Fibroblast of lung (primary cell): ENCODE measurements at regions not wholly inside any gene's neighbourhood (a gene's known extent, or its start where the extent isn't known, plus 50 kb on each side); places are given as distances from the start of the nearest gene placed in this dataset.
A peak's percentile ranks its signal among the peaks of the same experiment; 100 is the strongest.
"Not testable (repeated sequence)": the region's sequence is repeated elsewhere in the genome, so short reads cannot be mapped to it uniquely, and the experiment has no call there.

ENCODE experiments used
- DNase-seq, 2 donors: peaks; one replicate each; pipeline versions ENCODE4 v3.0.0 to v3.0.0-alpha.2; 2010; ENCODE audit warnings: low read depth in 2 of 2
- H2AFZ ChIP-seq: 2 replicates; pipeline ENCODE4 v1.5.1; 2012; ENCODE audit warnings: low read length, control low read depth, inconsistent platforms
- H3K27ac ChIP-seq: 2 replicates; pipeline ENCODE4 v1.5.1; 2011; ENCODE audit warnings: low read length, control low read depth; ENCODE audit not compliant: insufficient read depth
- H3K27me3 ChIP-seq: 2 replicates; pipeline ENCODE4 v1.5.1; 2011; ENCODE audit warnings: mild to moderate bottlenecking, low read length; ENCODE audit not compliant: control insufficient read depth, insufficient read depth
- H3K36me3 ChIP-seq: 2 replicates; pipeline ENCODE4 v1.5.1; 2011; ENCODE audit warnings: low read length; ENCODE audit not compliant: control insufficient read depth, insufficient read depth
- H3K4me1 ChIP-seq: 2 replicates; pipeline ENCODE4 v1.5.1; 2011; ENCODE audit warnings: low read length; ENCODE audit not compliant: control insufficient read depth, insufficient read depth; ENCODE audit errors: extremely low read depth
- H3K4me2 ChIP-seq: 2 replicates; pipeline ENCODE4 v1.5.1; 2011; ENCODE audit warnings: low read length, control low read depth; ENCODE audit not compliant: insufficient read depth; ENCODE audit errors: extremely low read depth
- H3K4me3 ChIP-seq, 4 experiments: fragments of 200-600 bp in 1 of 4; sonication (generic) in 1 of 4; replicated peaks in 1 of 4; 2 replicates each; pipeline ENCODE4 v1.5.1; 2011 to 2016; ENCODE audit warnings: low read length in 4 of 4, low read depth in 3 of 4, mild to moderate bottlenecking in 3 of 4, control low read depth in 2 of 4, inconsistent platforms in 1 of 4, mixed read lengths in 1 of 4; ENCODE audit not compliant: insufficient read depth in 1 of 4; ENCODE audit errors: control extremely low read depth in 1 of 4
- H3K79me2 ChIP-seq: 2 replicates; pipeline ENCODE4 v1.5.1; 2012; ENCODE audit warnings: mild to moderate bottlenecking, low read length, inconsistent platforms; ENCODE audit not compliant: control insufficient read depth, insufficient read depth
- H3K9ac ChIP-seq: 2 replicates; pipeline ENCODE4 v1.5.1; 2011; ENCODE audit warnings: mild to moderate bottlenecking, low read length, control low read depth; ENCODE audit not compliant: insufficient read depth
- H3K9me3 ChIP-seq: 2 replicates; pipeline ENCODE4 v1.5.1; 2012; ENCODE audit warnings: low read depth, low read length; ENCODE audit not compliant: control insufficient read depth, insufficient read depth
- H4K20me1 ChIP-seq: 2 replicates; pipeline ENCODE4 v1.5.1; 2011; ENCODE audit warnings: low read length; ENCODE audit not compliant: control insufficient read depth, insufficient read depth; ENCODE audit errors: extremely low read depth
- EZH2 ChIP-seq: IDR thresholded peaks from 2 replicates; pipeline ENCODE4 v1.5.1; 2012; ENCODE audit warnings: low read length, control low read depth, mild to moderate bottlenecking; ENCODE audit errors: missing control alignments
- TF ChIP-seq, protein P1 (sequence below), 2 donors: IDR thresholded peaks in 1 of 2; conservative IDR thresholded peaks in 1 of 2; 1 replicate in 1 of 2; 2 replicates in 1 of 2; pipeline ENCODE4 v1.5.1; 2011 to 2012; ENCODE audit warnings: low read length in 2 of 2, control low read depth in 1 of 2, inconsistent platforms in 1 of 2, low read depth in 1 of 2, mild to moderate bottlenecking in 1 of 2

DNA sequence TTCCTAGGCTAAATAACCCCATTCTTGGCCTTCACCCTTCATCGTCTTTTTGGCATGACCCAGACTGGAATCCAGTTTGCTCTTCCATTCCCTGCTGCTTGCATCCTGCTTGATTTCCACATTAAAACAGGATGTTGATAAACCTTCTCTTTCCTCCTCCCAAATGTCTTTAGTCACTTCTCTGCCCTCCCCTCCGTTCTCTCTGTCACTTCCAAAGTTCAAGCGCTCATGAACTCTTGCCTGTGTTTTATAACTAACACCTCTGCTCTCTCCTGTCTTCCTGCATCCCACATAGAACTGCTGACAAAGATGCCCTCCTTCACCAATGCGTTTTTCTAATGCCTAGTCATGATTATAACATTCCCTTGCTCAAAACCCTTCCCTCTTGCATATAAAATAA lies 65.6 kb upstream of the SLC44A3 start:
- no peak overlapping the region for H3K9ac ChIP-seq
- H3K36me3 ChIP-seq = no peaks in the 10 kb centered on the region
- no peak overlapping the region for H3K4me3 ChIP-seq
- no peaks in the 10 kb centered on the region for H3K79me2 ChIP-seq
- peaks cover 27% of the 10 kb centered on the region for H3K4me1 ChIP-seq
- H3K4me2 ChIP-seq = peak overlapping the region; percentile 11
- TF ChIP-seq, protein P1, sequence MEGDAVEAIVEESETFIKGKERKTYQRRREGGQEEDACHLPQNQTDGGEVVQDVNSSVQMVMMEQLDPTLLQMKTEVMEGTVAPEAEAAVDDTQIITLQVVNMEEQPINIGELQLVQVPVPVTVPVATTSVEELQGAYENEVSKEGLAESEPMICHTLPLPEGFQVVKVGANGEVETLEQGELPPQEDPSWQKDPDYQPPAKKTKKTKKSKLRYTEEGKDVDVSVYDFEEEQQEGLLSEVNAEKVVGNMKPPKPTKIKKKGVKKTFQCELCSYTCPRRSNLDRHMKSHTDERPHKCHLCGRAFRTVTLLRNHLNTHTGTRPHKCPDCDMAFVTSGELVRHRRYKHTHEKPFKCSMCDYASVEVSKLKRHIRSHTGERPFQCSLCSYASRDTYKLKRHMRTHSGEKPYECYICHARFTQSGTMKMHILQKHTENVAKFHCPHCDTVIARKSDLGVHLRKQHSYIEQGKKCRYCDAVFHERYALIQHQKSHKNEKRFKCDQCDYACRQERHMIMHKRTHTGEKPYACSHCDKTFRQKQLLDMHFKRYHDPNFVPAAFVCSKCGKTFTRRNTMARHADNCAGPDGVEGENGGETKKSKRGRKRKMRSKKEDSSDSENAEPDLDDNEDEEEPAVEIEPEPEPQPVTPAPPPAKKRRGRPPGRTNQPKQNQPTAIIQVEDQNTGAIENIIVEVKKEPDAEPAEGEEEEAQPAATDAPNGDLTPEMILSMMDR (conservative IDR thresholded peaks at IDR 0.05 in 1 of 2, IDR thresholded peaks at IDR 0.05 in 1 of 2; ENCODE audit: low read depth in 1 of 2, low read length in 2 of 2) = no peak
- no peak for TF ChIP-seq EZH2
- H3K27me3 ChIP-seq = no peaks in the 10 kb centered on the region
- peak; percentile 20 to 26 for DNase-seq
- H2AFZ ChIP-seq = no peak overlapping the region
- H4K20me1 ChIP-seq = no peaks in the 10 kb centered on the region
- H3K27ac ChIP-seq = peak overlapping the region; percentile 59
- no peaks in the 10 kb centered on the region for H3K9me3 ChIP-seq

GRCh38 chr1:94754095-94754494 lies 66.1 kb upstream of the SLC44A3 start:
- H3K36me3 ChIP-seq = no peaks in the 10 kb centered on the region
- peak overlapping the region; percentile 59 for H3K27ac ChIP-seq
- H2AFZ ChIP-seq = no peak overlapping the region
- H3K4me1 ChIP-seq = peaks cover 27% of the 10 kb centered on the region
- no peaks in the 10 kb centered on the region for H3K9me3 ChIP-seq
- no peak overlapping the region for H3K9ac ChIP-seq
- no peak for DNase-seq
- H4K20me1 ChIP-seq = no peaks in the 10 kb centered on the region
- TF ChIP-seq EZH2 = no peak
- TF ChIP-seq, protein P1 (conservative IDR thresholded peaks at IDR 0.05 in 1 of 2, IDR thresholded peaks at IDR 0.05 in 1 of 2; ENCODE audit: low read depth in 1 of 2, low read length in 2 of 2) = no peak
- H3K4me3 ChIP-seq = no peak overlapping the region
- H3K27me3 ChIP-seq = no peaks in the 10 kb centered on the region
- H3K79me2 ChIP-seq = no peaks in the 10 kb centered on the region
- no peak overlapping the region for H3K4me2 ChIP-seq

GRCh38 chr1:94753171-94753972 lies 66.8 kb upstream of the SLC44A3 start:
- H3K9ac ChIP-seq = no peak overlapping the region
- H3K27ac ChIP-seq = peak overlapping the region; percentile 1
- no peaks in the 10 kb centered on the region for H3K9me3 ChIP-seq

GRCh38 chr1:94751483-94751882 lies 68.7 kb upstream of the SLC44A3 start:
- H3K9ac ChIP-seq, H3K4me2 ChIP-seq, H3K4me3 ChIP-seq, H3K9me3 ChIP-seq, H3K79me2 ChIP-seq, H2AFZ ChIP-seq, DNase-seq, H3K27ac ChIP-seq, H4K20me1 ChIP-seq, H3K36me3 ChIP-seq, H3K27me3 ChIP-seq: not testable (repeated sequence)
- peaks cover 23% of the 10 kb centered on the region for H3K4me1 ChIP-seq

More at GRCh38 chr1:94753171-94753972, 66.8 kb upstream of the SLC44A3 start:
- Histone ChIP-seq H3K4me2 (no peak overlapping the region), H3K36me3 (no peaks in the 10 kb centered on the region), H4K20me1 (no peaks in the 10 kb centered on the region), H3K4me1 (peaks cover 27% of the 10 kb centered on the region), H2AFZ (no peak overlapping the region), H3K4me3 (no peak overlapping the region), H3K79me2 (no peaks in the 10 kb centered on the region), H3K27me3 (no peaks in the 10 kb centered on the region)
- TF ChIP-seq, protein P1 (conservative IDR thresholded peaks at IDR 0.05 in 1 of 2, IDR thresholded peaks at IDR 0.05 in 1 of 2; ENCODE audit: low read depth in 1 of 2, low read length in 2 of 2) = no peak
- no peak for TF ChIP-seq EZH2
- peak; percentile 31 to 36 for DNase-seq
